GM23338 (cell line): ENCODE measurements at regions not wholly inside any gene's neighbourhood (a gene's known extent, or its start where the extent isn't known, plus 50 kb on each side); places are given as distances from the start of the nearest gene placed in this dataset.
A peak's percentile ranks its signal among the peaks of the same experiment; 100 is the strongest.

Source experiments
- ATAC-seq: fragments of 200-7000 bp; cut with Tn5 transposase; 3 replicates; pipeline ENCODE4 v1.9.1; 2020
- DNase-seq: peaks from one replicate; pipeline ENCODE4 v3.0.0-alpha.2; 2015; ENCODE audit warnings: low spot score
- H2AFZ ChIP-seq: fragments of 200-600 bp; sonication (generic); 2 replicates; pipeline ENCODE4 v1.8.0; 2016; ENCODE audit warnings: antibody characterized with exemption, mild to moderate bottlenecking, moderate library complexity
- H3F3A ChIP-seq: fragments of 200-600 bp; sonication (generic); replicated peaks from 2 replicates; pipeline ENCODE4 v1.8.0; 2017; ENCODE audit warnings: antibody characterized with exemption, mixed run types, low read depth
- H3K27ac ChIP-seq: fragments of 200-600 bp; sonication (generic); 2 replicates; pipeline ENCODE4 v1.6.1; 2016; ENCODE audit warnings: low read depth
- H3K27me3 ChIP-seq: fragments of 200-600 bp; sonication (generic); 2 replicates; pipeline ENCODE4 v1.8.0; 2016; ENCODE audit warnings: mild to moderate bottlenecking, mixed run types, moderate library complexity; ENCODE audit not compliant: insufficient read depth
- H3K36me3 ChIP-seq: fragments of 200-600 bp; sonication (generic); 2 replicates; pipeline ENCODE4 v1.8.0; 2016; ENCODE audit warnings: mild to moderate bottlenecking; ENCODE audit not compliant: insufficient read depth
- H3K4me1 ChIP-seq: fragments of 200-600 bp; sonication (generic); 2 replicates; pipeline ENCODE4 v1.8.0; 2016; ENCODE audit warnings: mild to moderate bottlenecking, moderate library complexity; ENCODE audit not compliant: insufficient read depth
- H3K4me2 ChIP-seq: fragments of 200-600 bp; sonication (generic); 2 replicates; pipeline ENCODE4 v1.7.1; 2017; ENCODE audit warnings: mixed run types
- H3K4me3 ChIP-seq: fragments of 200-600 bp; sonication (generic); 2 replicates; pipeline ENCODE4 v1.6.1; 2016; ENCODE audit warnings: mixed run types
- H3K79me2 ChIP-seq: fragments of 200-600 bp; sonication (generic); replicated peaks from 2 replicates; pipeline ENCODE4 v1.8.0; 2017; ENCODE audit warnings: mild to moderate bottlenecking; ENCODE audit not compliant: insufficient read depth
- H3K9me2 ChIP-seq: fragments of 200-600 bp; sonication (generic); 2 replicates; pipeline ENCODE4 v1.8.0; 2017; ENCODE audit not compliant: insufficient read depth
- H4K20me1 ChIP-seq: fragments of 200-600 bp; sonication (generic); replicated peaks from 2 replicates; pipeline ENCODE4 v1.8.0; 2017; ENCODE audit warnings: mild to moderate bottlenecking; ENCODE audit not compliant: insufficient read depth
- H3K27ac Mint-ChIP-seq: 2 replicates; pipeline ENCODE4 v1.8.0; 2020; ENCODE audit warnings: inconsistent platforms, mild to moderate bottlenecking, moderate library complexity, mixed read lengths
- H3K27me3 Mint-ChIP-seq: 3 replicates; pipeline ENCODE4 v1.8.0; 2022; ENCODE audit warnings: low read depth, mild to moderate bottlenecking, moderate library complexity, mixed read lengths, inconsistent platforms; ENCODE audit not compliant: insufficient read depth, poor library complexity
- H3K36me3 Mint-ChIP-seq: 3 replicates; pipeline ENCODE4 v1.8.0; 2021; ENCODE audit warnings: low read depth, mild to moderate bottlenecking, inconsistent platforms, moderate library complexity, mixed read lengths
- H3K4me1 Mint-ChIP-seq: 3 replicates; pipeline ENCODE4 v1.8.0; 2020; ENCODE audit warnings: mild to moderate bottlenecking, inconsistent platforms, mixed read lengths
- H3K4me3 Mint-ChIP-seq: 3 replicates; pipeline ENCODE4 v1.8.0; 2021; ENCODE audit warnings: moderate library complexity, mild to moderate bottlenecking, inconsistent platforms, mixed read lengths
- H3K9me3 Mint-ChIP-seq: 3 replicates; pipeline ENCODE4 v1.8.0; 2020; ENCODE audit warnings: moderate library complexity, mild to moderate bottlenecking, inconsistent platforms, mixed read lengths
- EZH2 ChIP-seq: fragments of 200-600 bp; sonication (generic); IDR thresholded peaks from one replicate; pipeline ENCODE4 v1.8.0; 2017; ENCODE audit warnings: antibody characterized with exemption, mild to moderate bottlenecking, low read depth; ENCODE audit not compliant: unreplicated experiment
- POLR2AphosphoS5 ChIP-seq: IDR thresholded peaks from 2 replicates; pipeline ENCODE4 v1.6.1; 2016; ENCODE audit warnings: antibody characterized with exemption, low read depth
- STAT1 ChIP-seq: IDR thresholded peaks from one replicate; pipeline ENCODE4 v1.6.1; 2016; ENCODE audit warnings: antibody characterized with exemption; ENCODE audit not compliant: unreplicated experiment
- ZNF462 ChIP-seq: fragments of 250-450 bp; sonication (Bioruptor Pico); IDR thresholded peaks from 2 replicates; pipeline ENCODE4 v1.5.0; 2020; ENCODE audit warnings: mild to moderate bottlenecking, moderate library complexity

GRCh38 chr5:176133289-176133870 lies 104.8 kb upstream of the SIMC1 start:
- H3K4me1 Mint-ChIP-seq, result peaks cover 16% of the 10 kb centered on the region
- H3K27me3 Mint-ChIP-seq, result peaks cover 19% of the 10 kb centered on the region
- Histone ChIP-seq H3K36me3 (no peaks in the 10 kb centered on the region), H3K4me1 (no peaks in the 10 kb centered on the region; the same call in 1 of the 2 replicates), H3F3A (no peaks in the 10 kb centered on the region), H3K27ac (no peak overlapping the region), H3K79me2 (no peaks in the 10 kb centered on the region), H3K4me3 (peak overlapping the region; percentile 73), H4K20me1 (no peaks in the 10 kb centered on the region), H3K27me3 (peaks cover 40% of the 10 kb centered on the region), H2AFZ (peak overlapping the region; percentile 94), H3K4me2 (peak overlapping the region; percentile 92), H3K9me2 (no peaks in the 10 kb centered on the region)
- ATAC-seq (peak; percentile 62), DNase-seq (peak; percentile 67)
- H3K27ac Mint-ChIP-seq, result no peak overlapping the region
- H3K9me3 Mint-ChIP-seq, result no peaks in the 10 kb centered on the region; the same call in 2 of the 3 replicates
- no peaks in the 10 kb centered on the region; the same call in 2 of the 3 replicates for H3K36me3 Mint-ChIP-seq
- TF ChIP-seq EZH2 (peak; percentile 36), POLR2AphosphoS5 (no peak), ZNF462 (no peak)
- H3K4me3 Mint-ChIP-seq, result peak overlapping the region; percentile 73

DNA sequence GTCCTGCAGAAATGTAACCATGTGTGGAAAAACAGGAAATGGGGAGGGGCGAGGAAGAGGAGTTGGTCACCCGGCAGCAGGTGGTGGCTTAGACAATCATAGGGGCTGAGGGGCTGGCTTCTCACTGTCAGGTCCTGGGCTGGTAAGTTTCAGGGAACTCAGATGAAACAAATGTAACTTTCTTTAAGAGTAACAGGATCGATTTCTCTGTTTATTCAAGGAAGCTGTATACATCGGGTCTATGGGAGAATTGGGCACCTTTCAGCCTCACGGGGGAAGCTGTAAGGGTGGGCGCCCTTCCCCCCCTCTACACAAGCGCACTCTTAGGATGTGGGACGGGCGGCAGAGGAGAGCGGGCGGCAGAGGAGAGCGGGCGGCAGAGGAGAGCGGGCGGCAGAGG lies 104.3 kb upstream of the SIMC1 start:
- ATAC-seq (peak; percentile 59), DNase-seq (peak; percentile 37)
- no peak overlapping the region for H3K27ac ChIP-seq
- H2AFZ ChIP-seq, result peak overlapping the region; percentile 94
- Mint-ChIP-seq H3K4me3 (peak overlapping the region; percentile 73), H3K27ac (no peak overlapping the region), H3K36me3 (no peaks in the 10 kb centered on the region; the same call in 2 of the 3 replicates), H3K27me3 (peaks cover 19% of the 10 kb centered on the region), H3K9me3 (no peaks in the 10 kb centered on the region; the same call in 2 of the 3 replicates), H3K4me1 (peaks cover 16% of the 10 kb centered on the region)
- no peaks in the 10 kb centered on the region for H3K9me2 ChIP-seq
- H3K27me3 ChIP-seq, result peaks cover 40% of the 10 kb centered on the region
- H4K20me1 ChIP-seq, result no peaks in the 10 kb centered on the region
- H3K4me3 ChIP-seq, result peak overlapping the region; percentile 73
- no peaks in the 10 kb centered on the region for H3K36me3 ChIP-seq
- peak; percentile 66 for TF ChIP-seq EZH2
- TF ChIP-seq STAT1, result no peak
- H3K4me2 ChIP-seq, result peak overlapping the region; percentile 92
- no peaks in the 10 kb centered on the region for H3K79me2 ChIP-seq
- H3K4me1 ChIP-seq, result no peaks in the 10 kb centered on the region; the same call in 1 of the 2 replicates
- H3F3A ChIP-seq, result no peaks in the 10 kb centered on the region
